Suprapubic skin (tissue), 3 donors: ENCODE measurements at regions not wholly inside any gene's neighbourhood (a gene's known extent, or its start where the extent isn't known, plus 50 kb on each side); places are given as distances from the start of the nearest gene placed in this dataset.

Source experiments
- CTCF ChIP-seq, 2 donors: fragments of 200-600 bp in 1 of 2; fragments of 450-650 bp in 1 of 2; sonication (generic) in 1 of 2; IDR thresholded peaks; one replicate each; pipeline ENCODE4 v1.5.1; 2016 to 2019; ENCODE audit warnings: antibody characterized with exemption in 2 of 2, mild to moderate bottlenecking in 1 of 2, moderate library complexity in 1 of 2
- POLR2AphosphoS5 ChIP-seq, 3 donors: sonication (generic); formaldehyde crosslinking; IDR thresholded peaks; one replicate each; pipeline ENCODE4 v1.6.1; 2017; ENCODE audit warnings: antibody characterized with exemption in 3 of 3

GRCh38 chr16:8374586-8375231 is 215.6 kb downstream of the TMEM114 start:
- TF ChIP-seq CTCF (IDR thresholded peaks at IDR 0.05) = no peak
- TF ChIP-seq POLR2AphosphoS5 (IDR thresholded peaks at IDR 0.05) = no peak
